GM21423 (cell line): ENCODE measurements at regions not wholly inside any gene's neighbourhood (a gene's known extent, or its start where the extent isn't known, plus 50 kb on each side); places are given as distances from the start of the nearest gene placed in this dataset.
"Not testable (repeated sequence)": the region's sequence is repeated elsewhere in the genome, so short reads cannot be mapped to it uniquely, and the experiment has no call there.

ENCODE experiments used
- ATAC-seq: cut with Tn5 transposase; IDR thresholded peaks from one replicate; pipeline ENCODE4 v1.9.1; 2021; ENCODE audit warnings: mild to moderate bottlenecking, moderate library complexity; ENCODE audit not compliant: unreplicated experiment

- ATAC-seq = no peak
These were observed 64.0 kb downstream of the TBR1 start for GRCh38 chr2:161480123-161480522.

GRCh38 chr2:161481619-161482018, 65.5 kb downstream of the TBR1 start:
- no peak for ATAC-seq

- no peak for ATAC-seq
These were observed 68.0 kb downstream of the TBR1 start for GRCh38 chr2:161484061-161484460.

GRCh38 chr2:161486111-161486510, 70.0 kb downstream of the TBR1 start:
- no peak for ATAC-seq

- no peak for ATAC-seq
These were observed 72.1 kb downstream of the TBR1 start for GRCh38 chr2:161488131-161488699.

- no peak for ATAC-seq
These were observed 72.8 kb downstream of the TBR1 start for GRCh38 chr2:161488879-161489278.

GRCh38 chr2:161500892-161501610, 85.0 kb downstream of the TBR1 start:
- ATAC-seq = peak; percentile 69

- not testable (repeated sequence) for ATAC-seq
These were observed 86.2 kb downstream of the TBR1 start for GRCh38 chr2:161502279-161502678.

- ATAC-seq = not testable (repeated sequence)
These were observed 88.7 kb downstream of the TBR1 start for GRCh38 chr2:161504628-161505289.

- not testable (repeated sequence) for ATAC-seq
These were observed 89.4 kb downstream of the TBR1 start for GRCh38 chr2:161505466-161505865.

- ATAC-seq = not testable (repeated sequence)
These were observed 97.4 kb downstream of the TBR1 start for GRCh38 chr2:161513295-161514032.

GRCh38 chr2:161522796-161523195, 101.4 kb upstream of the SLC4A10 start:
- ATAC-seq = no peak

GRCh38 chr2:161533218-161533617, 91.0 kb upstream of the SLC4A10 start:
- no peak for ATAC-seq

- ATAC-seq = no peak
These were observed 77.6 kb upstream of the SLC4A10 start for GRCh38 chr2:161546635-161547034.

- no peak for ATAC-seq
These were observed 77.1 kb upstream of the SLC4A10 start for GRCh38 chr2:161547130-161547529.

GRCh38 chr2:161552015-161552414, 72.2 kb upstream of the SLC4A10 start:
- ATAC-seq = no peak

GRCh38 chr2:161555826-161556225, 68.4 kb upstream of the SLC4A10 start:
- ATAC-seq = no peak

GRCh38 chr2:161556440-161556839, 67.8 kb upstream of the SLC4A10 start:
- no peak for ATAC-seq

GRCh38 chr2:161557538-161557937, 66.7 kb upstream of the SLC4A10 start:
- ATAC-seq = no peak

- no peak for ATAC-seq
These were observed 59.3 kb upstream of the SLC4A10 start for GRCh38 chr2:161564906-161565305.

- no peak for ATAC-seq
These were observed 54.8 kb upstream of the SLC4A10 start for GRCh38 chr2:161569401-161569800.
